Loucy (cell line): ENCODE measurements at regions not wholly inside any gene's neighbourhood (a gene's known extent, or its start where the extent isn't known, plus 50 kb on each side); places are given as distances from the start of the nearest gene placed in this dataset.

Experiments used
- EZH2phosphoT487 ChIP-seq: fragments of 200-600 bp; IDR thresholded peaks from 2 replicates; pipeline ENCODE4 v1.6.1; 2018; ENCODE audit warnings: antibody characterized with exemption, mild to moderate bottlenecking, moderate library complexity, borderline replicate concordance
- TF ChIP-seq, protein P1 (sequence below): fragments of 200-600 bp; sonication (generic); conservative IDR thresholded peaks from 2 replicates; pipeline ENCODE4 v1.5.1; 2014; ENCODE audit warnings: mild to moderate bottlenecking, antibody characterized with exemption, low read length

DNA sequence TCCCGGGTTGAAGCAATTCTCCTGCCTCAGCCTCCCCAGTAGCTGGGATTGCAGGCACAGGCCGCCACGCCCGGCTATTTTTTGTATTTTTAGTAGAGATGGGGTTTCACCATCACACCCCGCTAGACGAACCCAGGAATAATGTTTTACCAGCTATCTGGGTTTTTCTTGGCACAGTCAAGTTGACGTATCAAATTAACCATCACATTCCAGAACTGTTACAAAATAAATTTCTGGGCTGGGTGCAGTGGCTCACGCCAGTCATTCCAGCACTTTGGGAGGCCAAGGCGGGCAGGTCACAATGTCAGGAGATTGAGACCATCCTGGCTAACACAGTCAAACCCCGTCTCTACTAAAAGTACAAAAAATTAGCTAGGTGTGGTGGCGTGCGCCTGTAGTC is 501.2 kb downstream of the SHISA9 start:
- TF ChIP-seq, protein P1, sequence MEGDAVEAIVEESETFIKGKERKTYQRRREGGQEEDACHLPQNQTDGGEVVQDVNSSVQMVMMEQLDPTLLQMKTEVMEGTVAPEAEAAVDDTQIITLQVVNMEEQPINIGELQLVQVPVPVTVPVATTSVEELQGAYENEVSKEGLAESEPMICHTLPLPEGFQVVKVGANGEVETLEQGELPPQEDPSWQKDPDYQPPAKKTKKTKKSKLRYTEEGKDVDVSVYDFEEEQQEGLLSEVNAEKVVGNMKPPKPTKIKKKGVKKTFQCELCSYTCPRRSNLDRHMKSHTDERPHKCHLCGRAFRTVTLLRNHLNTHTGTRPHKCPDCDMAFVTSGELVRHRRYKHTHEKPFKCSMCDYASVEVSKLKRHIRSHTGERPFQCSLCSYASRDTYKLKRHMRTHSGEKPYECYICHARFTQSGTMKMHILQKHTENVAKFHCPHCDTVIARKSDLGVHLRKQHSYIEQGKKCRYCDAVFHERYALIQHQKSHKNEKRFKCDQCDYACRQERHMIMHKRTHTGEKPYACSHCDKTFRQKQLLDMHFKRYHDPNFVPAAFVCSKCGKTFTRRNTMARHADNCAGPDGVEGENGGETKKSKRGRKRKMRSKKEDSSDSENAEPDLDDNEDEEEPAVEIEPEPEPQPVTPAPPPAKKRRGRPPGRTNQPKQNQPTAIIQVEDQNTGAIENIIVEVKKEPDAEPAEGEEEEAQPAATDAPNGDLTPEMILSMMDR, result no peak
- no peak for TF ChIP-seq EZH2phosphoT487
